ENCODE measurements at regions not wholly inside any gene's neighbourhood (a gene's known extent, or its start where the extent isn't known, plus 50 kb on each side); places are given as distances from the start of the nearest gene placed in this dataset.

DNA sequence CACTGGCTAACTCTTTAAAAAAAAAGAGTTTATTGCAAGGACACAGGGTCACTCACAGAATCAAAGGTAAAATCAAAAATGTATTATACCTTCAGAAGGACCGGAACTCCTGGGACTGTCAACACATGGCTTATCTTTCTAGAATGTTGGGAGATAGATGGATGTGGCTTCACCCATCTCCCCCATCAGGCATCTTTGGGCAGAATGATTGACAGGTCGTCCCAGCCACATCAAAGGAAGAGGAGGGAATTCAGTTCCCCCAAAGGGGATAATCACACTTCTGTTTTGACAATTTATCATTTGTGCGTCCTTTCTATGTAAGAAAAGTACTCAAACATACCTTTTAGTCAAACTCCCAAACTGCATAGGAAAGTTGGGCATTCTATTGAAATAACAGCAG, 228.6 kb upstream of the CDH5 start:
- Histone ChIP-seq H3K27me3 (no peaks in the 10 kb centered on the region), H3K36me3 (no peaks in the 10 kb centered on the region), H3K4me3 (no peak overlapping the region), H3K27ac (replicated peaks in 1 of 4) (no peak overlapping the region), H3K9me3 (no peaks in the 10 kb centered on the region), H3K4me1 (peaks cover 10 to 15% (median 12%) of the 10 kb centered on the region in 4 donors)
- WGBS = 77% methylated on average over 3 of the region's 3 CpGs
- intact Hi-C loops (cut with DNase I) = no loop called here
- TF ChIP-seq POLR2AphosphoS5 (IDR thresholded peaks at IDR 0.05) (no peak), POLR2A (IDR thresholded peaks at IDR 0.05; ENCODE audit: low read depth) (no peak), EP300 (IDR thresholded peaks at IDR 0.05) (no peak)
- TF ChIP-seq, protein P1, sequence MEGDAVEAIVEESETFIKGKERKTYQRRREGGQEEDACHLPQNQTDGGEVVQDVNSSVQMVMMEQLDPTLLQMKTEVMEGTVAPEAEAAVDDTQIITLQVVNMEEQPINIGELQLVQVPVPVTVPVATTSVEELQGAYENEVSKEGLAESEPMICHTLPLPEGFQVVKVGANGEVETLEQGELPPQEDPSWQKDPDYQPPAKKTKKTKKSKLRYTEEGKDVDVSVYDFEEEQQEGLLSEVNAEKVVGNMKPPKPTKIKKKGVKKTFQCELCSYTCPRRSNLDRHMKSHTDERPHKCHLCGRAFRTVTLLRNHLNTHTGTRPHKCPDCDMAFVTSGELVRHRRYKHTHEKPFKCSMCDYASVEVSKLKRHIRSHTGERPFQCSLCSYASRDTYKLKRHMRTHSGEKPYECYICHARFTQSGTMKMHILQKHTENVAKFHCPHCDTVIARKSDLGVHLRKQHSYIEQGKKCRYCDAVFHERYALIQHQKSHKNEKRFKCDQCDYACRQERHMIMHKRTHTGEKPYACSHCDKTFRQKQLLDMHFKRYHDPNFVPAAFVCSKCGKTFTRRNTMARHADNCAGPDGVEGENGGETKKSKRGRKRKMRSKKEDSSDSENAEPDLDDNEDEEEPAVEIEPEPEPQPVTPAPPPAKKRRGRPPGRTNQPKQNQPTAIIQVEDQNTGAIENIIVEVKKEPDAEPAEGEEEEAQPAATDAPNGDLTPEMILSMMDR (IDR thresholded peaks at IDR 0.05) = no peak
- DNase-seq (ENCODE audit: extremely low spot score) = no peak

DNA sequence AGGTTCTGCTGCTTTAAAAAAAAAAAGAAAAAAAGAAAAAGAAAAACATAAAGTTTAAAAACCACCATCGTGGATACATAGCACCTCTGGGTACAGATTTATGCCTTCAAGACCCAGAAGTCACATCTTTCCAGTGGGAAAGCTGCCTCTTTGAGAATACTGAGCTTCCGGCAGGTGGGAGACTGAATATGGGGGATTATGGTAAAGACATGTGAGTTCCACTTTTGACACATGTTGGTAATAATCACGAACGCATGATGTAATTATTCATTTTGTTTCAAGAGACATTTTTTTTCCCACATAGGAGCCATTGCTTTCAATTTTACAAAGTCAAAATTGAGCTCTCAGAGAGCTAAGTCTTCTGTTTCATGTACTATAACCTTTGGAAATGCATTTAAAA, 229.7 kb upstream of the CDH5 start:
- intact Hi-C loops (cut with DNase I) = no loop called here
- H3K27me3 ChIP-seq = no peaks in the 10 kb centered on the region
- H3K36me3 ChIP-seq = no peaks in the 10 kb centered on the region
- H3K4me1 ChIP-seq = peaks cover 10 to 15% (median 12%) of the 10 kb centered on the region in 4 donors
- TF ChIP-seq EP300 (IDR thresholded peaks at IDR 0.05) = no peak
- no peak for TF ChIP-seq POLR2A (IDR thresholded peaks at IDR 0.05; ENCODE audit: low read depth)
- TF ChIP-seq, protein P1 (IDR thresholded peaks at IDR 0.05) = no peak
- no peak for TF ChIP-seq POLR2AphosphoS5 (IDR thresholded peaks at IDR 0.05)
- no peak overlapping the region for H3K4me3 ChIP-seq
- 68% methylated on average over 4 of the region's 4 CpGs for WGBS
- no peaks in the 10 kb centered on the region for H3K9me3 ChIP-seq
- DNase-seq (ENCODE audit: extremely low spot score) = no peak
- no peak overlapping the region for H3K27ac ChIP-seq (replicated peaks in 1 of 4)

DNA sequence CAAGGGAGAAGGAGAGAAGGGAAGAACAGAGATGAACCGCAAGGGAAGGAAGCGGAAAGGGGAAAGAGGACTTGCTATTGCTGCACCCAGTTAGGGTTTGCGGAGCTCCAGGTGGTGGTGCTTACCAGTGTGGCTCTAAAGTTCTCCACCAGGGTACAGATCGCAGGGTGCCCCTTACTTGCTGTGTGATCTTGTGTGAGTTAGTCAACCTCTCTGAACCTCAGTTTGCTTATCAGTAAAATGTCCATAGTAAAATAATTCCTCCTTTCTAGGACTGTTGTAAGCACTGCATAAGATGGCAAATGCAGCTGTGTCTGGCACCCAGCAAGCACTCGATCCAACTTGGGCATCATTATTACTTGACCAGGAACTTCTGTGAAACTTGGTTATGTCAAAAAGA, 230.7 kb upstream of the CDH5 start:
- no peaks in the 10 kb centered on the region for H3K36me3 ChIP-seq
- no peak overlapping the region for H3K4me3 ChIP-seq
- peaks cover 10 to 15% (median 12%) of the 10 kb centered on the region in 4 donors for H3K4me1 ChIP-seq
- TF ChIP-seq POLR2A (IDR thresholded peaks at IDR 0.05; ENCODE audit: low read depth) = no peak
- no peak for TF ChIP-seq POLR2AphosphoS5 (IDR thresholded peaks at IDR 0.05)
- no peak for TF ChIP-seq EP300 (IDR thresholded peaks at IDR 0.05)
- TF ChIP-seq, protein P1 (IDR thresholded peaks at IDR 0.05) = no peak
- H3K27ac ChIP-seq (replicated peaks in 1 of 4) = peak overlapping the region in 1 of 4 donors; percentile 15
- intact Hi-C loops (cut with DNase I) = no loop called here
- H3K27me3 ChIP-seq = no peaks in the 10 kb centered on the region
- 89% methylated on average over 5 of the region's 5 CpGs for WGBS
- no peak for DNase-seq (ENCODE audit: extremely low spot score)
- H3K9me3 ChIP-seq = no peaks in the 10 kb centered on the region

DNA sequence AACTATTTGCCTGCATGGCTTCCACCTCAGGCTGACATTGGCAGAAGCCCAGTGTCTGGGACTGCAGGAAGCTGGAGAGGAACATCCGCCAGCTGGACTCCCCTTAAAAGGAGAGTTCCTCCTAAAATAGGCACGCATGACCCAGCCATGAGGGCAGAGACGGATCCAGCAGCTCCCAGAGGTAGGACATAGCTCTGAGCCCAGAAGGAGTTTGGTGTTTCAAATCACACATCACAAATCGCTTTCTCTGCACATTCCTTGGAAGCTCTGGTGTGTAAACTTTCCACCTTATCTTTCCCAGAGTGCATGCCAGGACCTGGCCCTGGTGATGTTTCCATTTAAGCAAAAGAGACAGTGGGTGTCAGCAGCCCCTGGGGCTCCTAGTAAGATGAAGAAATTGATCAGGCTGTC, 231.1 kb upstream of the CDH5 start:
- WGBS = 47% methylated on average over 3 of the region's 4 CpGs
- intact Hi-C loops (cut with DNase I) = no loop called here

DNA sequence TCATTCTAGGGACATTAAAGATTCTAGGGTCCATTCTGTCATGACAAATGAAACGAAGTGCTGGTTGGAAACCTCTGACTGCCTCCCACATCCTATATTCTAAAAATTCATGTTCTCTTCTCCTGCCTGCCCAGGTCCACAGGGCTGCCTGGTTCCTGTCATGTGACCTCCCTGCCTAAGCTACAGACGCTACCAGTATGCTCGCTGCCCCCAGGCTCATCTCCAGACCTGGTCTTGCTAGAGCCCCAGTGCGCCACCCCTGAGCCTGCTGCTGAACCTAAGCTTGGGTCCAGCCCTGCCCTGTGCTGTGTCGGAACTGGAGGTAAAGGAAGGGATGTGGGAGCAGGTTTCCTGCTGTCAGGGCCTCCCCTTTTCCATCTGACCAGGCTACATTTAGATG, 231.6 kb upstream of the CDH5 start:
- no peaks in the 10 kb centered on the region for H3K36me3 ChIP-seq
- intact Hi-C loops (cut with DNase I) = no loop called here
- 81% methylated on average over 5 of the region's 5 CpGs for WGBS
- H3K27ac ChIP-seq (replicated peaks in 1 of 4) = no peak overlapping the region
- no peak for DNase-seq (ENCODE audit: extremely low spot score)
- H3K9me3 ChIP-seq = no peaks in the 10 kb centered on the region
- TF ChIP-seq EP300 (IDR thresholded peaks at IDR 0.05) (no peak), POLR2A (IDR thresholded peaks at IDR 0.05; ENCODE audit: low read depth) (no peak), POLR2AphosphoS5 (IDR thresholded peaks at IDR 0.05) (no peak)
- TF ChIP-seq, protein P1 (IDR thresholded peaks at IDR 0.05) = no peak
- H3K4me3 ChIP-seq = no peak overlapping the region
- peaks cover 10 to 15% (median 12%) of the 10 kb centered on the region in 4 donors for H3K4me1 ChIP-seq
- no peaks in the 10 kb centered on the region for H3K27me3 ChIP-seq

More for the DNA sequence above, 231.1 kb upstream of the CDH5 start:
- Histone ChIP-seq H3K27ac (replicated peaks in 1 of 4) (peak overlapping the region in 1 of 4 donors; percentile 15), H3K4me3 (no peak overlapping the region), H3K27me3 (no peaks in the 10 kb centered on the region), H3K4me1 (peaks cover 10 to 15% (median 12%) of the 10 kb centered on the region in 4 donors), H3K9me3 (no peaks in the 10 kb centered on the region), H3K36me3 (no peaks in the 10 kb centered on the region)
- TF ChIP-seq, protein P1 (IDR thresholded peaks at IDR 0.05) = no peak
- TF ChIP-seq POLR2AphosphoS5 (IDR thresholded peaks at IDR 0.05) = peak in 1 of 2 donors; percentile 47
- no peak for DNase-seq (ENCODE audit: extremely low spot score)
